NCI-H1092 (cell line): ENCODE measurements at regions not wholly inside any gene's neighbourhood (a gene's known extent, or its start where the extent isn't known, plus 50 kb on each side); places are given as distances from the start of the nearest gene placed in this dataset.
"Not testable (repeated sequence)": the region's sequence is repeated elsewhere in the genome, so short reads cannot be mapped to it uniquely, and the experiment has no call there.

ENCODE experiments used
- DNase-seq: peaks from one replicate; lab custom pipeline; 2025; lab: John Stamatoyannopoulos, UW

DNA sequence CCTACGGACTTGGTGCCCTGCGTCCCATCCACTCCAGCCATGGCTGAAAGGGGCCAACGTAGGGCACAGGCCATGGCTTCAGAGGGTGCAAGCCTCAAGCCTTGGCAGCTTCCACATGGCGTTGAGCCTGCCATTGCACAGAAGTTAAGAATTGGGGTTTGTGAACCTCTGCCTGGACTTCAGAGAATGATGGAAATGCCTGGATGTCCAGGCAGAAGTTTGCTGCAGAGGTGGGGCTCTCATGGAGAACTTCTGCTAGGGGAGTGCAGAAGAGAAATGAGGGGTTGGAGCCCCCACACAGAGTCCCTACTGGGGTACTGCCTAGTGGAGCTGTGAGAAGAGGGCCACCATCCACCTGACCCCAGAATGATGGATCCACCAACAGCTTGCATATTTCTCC, 462.9 kb upstream of the PCDH20 start:
- DNase-seq = not testable (repeated sequence)

DNA sequence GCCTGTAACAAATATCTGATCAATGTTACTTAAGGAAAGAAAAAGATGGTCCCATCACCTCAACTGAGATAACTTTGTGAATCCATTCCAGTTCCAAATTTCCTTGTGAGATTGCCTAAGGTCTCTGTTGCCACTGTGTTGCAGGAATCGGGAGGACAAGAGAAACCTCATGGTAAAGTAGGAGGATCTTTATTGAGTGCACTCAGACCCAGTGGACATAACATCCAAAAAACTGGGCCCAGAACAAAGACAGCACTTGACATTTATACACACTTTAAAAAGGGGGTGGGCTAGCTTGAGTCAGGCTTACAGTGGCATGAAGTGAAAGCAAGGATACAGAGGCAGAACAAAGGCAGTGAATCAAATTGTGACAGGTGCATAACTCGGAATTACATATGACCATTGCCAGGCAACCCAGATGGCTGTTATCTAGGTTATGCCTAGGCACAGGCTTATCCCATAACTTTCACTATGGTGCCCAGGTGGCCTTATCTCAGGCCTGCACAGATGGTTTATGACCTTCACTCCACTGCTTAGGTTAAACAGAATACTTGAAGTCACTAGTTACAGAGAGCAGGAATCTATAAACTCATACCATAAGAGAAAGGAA, 459.4 kb upstream of the PCDH20 start:
- DNase-seq = no peak

DNA sequence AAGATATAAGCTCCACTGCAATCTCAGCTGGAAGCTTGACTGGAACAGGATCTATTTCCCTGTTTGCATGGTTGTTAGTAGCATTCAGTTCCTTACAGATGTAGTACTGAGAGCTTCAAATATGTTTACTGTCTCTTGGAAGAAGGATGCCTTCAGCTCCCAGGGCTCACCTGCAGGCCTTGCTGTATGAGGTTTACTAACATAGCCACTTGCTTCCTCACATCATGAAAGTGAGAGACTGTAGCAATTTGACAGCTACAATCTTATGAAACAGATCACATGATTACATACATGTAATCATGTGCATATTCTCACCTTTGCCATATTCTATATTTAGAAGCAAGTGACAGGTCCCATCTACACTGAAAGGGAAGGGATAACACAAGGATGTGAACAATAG, 458.1 kb upstream of the PCDH20 start:
- no peak for DNase-seq

DNA sequence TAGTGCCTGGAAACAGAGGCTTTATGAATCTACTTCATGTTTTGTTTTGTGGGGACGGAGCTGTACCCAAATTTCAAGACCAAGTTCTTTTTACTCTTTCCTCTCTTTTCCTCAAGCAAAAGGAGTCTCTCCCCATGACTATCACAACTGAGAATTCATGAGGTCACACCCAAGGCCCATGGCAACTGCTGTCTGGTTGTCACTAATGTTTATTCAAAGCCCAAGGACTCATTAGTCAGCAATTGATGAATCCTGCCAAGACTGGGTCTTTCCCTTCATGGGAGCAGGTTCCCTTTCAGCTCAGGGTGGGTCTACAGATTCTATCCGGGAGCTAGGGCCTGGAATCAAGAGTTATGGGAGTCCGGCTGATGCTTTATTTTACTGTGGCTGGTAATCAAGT, 441.5 kb upstream of the PCDH20 start:
- DNase-seq = no peak

DNA sequence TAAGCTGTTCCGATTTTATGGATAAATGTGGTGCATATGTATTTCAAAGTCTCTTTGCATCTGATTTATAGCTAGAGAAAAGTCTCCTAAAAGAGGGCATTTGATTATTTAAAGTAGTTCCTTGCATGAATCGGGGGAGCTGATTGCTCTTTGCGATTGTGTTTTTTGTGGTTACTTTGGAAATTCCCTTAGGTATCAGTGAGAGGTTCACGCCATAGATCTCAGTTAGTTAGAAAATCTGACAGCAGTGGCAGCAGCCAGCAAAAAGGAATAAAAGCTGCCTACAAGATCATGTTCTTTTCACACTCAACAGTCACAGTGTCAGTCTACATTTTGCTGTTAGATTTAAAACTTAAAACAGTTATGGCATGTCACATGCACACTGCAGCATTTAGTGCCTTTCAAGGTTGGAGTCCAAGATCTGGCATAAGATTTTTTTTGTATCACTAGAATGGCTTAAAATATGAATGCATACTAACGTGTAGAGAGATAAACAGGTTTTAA, 436.5 kb upstream of the PCDH20 start:
- no peak for DNase-seq

DNA sequence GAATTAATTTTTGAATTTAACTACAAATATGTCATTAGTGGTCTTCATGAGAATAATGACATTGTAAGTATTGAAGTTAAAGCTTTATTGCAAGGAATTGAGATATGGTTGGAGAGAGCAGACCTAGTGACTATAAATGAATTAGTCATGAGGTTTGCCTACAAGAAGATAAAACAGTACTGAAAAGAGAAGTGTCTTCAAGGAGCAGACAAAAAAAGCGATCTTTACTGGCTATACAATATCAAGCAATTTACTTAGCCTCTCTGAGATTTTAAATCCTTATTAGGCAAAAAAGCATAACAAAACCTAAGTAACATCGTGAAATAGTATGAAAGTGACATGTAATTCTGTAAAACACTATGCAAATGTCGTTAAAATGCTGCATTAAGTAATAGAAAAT, 435.1 kb upstream of the PCDH20 start:
- no peak for DNase-seq

DNA sequence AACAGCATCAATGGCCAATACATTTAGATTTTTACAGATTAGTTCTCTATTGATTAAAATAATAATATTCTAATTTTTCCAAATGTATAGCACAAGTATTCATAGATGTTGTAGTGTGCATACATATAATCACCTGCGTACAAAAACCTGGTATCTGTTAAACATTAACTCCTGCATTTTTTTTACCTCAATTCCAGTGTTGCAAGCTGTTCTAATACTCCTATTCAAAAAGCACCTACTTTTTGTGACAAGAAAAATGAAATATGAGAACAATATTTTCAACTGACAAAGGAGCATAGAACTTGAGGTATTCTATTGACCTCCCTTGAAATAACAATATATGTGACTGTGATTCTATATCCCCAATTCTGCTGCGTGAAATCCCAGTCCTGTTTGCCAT, 422.9 kb upstream of the PCDH20 start:
- DNase-seq = no peak

DNA sequence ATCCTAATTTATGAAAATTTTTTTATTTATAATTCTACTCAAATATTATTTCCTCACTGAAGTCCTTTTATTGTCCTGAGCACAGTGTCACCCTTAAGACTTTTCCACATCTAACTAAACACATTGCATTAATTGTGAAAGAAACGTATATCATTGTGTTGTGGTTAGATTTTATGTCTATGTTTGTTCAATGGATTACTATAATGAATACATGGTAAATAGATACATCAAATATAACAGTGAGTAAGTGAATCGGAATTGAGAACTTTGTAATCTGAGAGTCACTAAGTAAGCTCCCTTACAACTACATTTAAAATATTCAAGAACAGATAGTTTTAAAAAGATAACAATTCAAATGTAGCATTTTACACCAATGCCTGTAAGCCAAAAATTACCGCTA, 417.6 kb upstream of the PCDH20 start:
- no peak for DNase-seq

DNA sequence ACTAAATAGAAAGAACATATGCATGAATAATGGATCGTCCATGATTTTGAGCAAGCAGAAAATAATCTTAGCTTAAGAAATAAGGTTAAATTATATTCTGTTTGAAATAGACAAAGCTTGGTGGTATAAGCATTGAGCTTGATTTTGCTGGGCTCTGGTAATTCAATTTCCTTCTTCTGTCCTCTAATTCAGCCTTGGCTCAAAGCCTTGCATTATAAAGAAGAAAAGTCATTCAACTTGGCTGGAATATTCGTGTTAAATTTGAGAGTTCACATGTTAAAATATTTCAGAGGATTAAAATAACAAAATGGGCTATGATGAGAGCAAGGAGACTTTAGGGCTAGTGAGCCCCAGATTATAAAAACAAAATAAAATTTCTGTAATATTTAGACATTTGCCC, 415.4 kb upstream of the PCDH20 start:
- DNase-seq = no peak

DNA sequence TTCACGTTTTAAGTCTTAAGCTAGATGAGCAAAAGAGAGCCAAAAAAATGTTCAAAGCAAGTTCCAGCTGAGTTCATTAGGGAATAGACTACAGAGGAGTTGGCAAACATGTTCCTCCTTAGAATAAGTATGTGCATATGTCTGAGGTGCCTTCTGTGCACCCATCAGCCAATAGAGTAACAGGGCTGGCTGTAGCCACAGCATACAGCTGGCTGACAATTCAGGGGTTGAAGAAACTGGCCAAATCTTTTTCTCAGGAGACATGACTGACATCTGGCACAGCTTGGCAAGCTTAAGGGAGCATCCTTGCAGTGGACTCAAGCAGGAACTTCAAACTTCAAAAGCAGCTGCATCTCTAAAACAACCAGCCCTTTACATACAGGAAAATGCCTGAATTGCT, 414.8 kb upstream of the PCDH20 start:
- no peak for DNase-seq

DNA sequence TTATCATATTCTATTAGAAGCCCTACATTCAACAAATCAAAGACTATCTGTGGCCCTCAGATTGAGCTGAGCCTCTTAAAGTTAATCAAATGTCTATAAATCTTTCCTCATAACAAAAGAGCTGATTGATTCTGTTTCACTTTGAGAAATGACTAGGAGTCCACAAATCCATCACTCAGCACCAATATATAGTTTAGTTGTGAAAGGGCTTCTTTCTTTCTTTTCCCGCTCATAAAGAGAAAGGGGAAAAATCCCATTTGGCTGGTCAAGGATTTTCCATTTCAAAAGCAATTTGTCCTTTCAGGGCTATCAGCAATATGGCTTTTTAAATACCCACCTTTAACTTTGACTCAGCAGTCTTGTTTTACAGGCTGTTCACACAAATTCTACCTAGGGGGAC, 408.5 kb upstream of the PCDH20 start:
- DNase-seq = no peak

DNA sequence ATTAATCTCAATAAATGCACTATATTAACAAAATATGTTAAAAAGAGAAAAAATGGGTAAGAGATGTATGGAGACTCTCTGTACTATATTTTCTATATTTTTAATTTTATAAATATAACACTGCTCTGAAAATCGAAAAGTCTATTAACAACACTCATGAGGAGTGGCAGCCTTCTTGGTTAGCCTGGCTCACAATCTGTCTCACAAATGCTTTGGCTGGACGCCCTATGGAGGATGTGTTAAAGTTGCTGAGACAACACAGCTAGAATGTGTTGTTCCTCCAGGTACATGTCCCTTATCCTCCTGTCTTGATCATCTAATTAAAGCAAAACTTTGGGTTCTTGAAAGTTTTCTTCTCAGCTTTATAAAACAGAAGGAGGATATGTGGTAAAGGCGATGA, 396.6 kb upstream of the PCDH20 start:
- DNase-seq = no peak

DNA sequence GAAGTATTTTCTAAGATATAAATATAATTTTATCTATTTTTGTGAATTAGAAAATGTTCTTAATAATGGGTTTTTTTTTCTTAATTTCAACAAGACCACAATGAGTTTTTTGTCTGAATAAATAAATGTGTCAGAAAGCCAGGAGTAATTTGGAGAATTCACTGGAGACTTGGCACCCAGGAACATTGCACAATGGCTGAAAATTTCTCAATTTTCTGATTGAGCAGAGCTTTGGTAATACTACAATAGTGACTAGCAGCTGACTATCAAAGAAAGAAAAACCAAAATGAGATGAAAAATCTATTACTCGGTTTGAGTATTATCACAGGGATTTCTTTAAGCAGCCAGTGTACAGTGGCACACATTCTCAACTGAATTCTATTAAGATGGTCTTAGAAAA, 394.4 kb upstream of the PCDH20 start:
- DNase-seq = no peak

DNA sequence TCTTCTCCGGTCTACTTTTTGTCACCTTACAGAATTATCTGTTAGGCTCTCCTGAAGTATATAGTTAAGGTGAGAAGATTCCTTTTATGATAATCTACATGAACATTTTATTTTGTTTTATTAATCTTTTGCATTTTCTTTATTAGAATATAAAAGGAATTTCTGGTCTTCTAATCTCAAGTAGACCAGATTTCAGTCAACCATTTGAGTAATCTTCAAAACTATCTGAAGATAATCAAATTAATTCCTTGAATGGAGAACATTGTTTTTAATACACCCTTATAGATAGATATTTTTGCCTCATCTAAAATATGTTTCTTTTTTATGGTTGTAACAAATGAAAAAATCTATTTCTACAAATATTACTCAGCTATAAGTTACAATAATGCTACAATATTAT, 381.7 kb upstream of the PCDH20 start:
- no peak for DNase-seq

DNA sequence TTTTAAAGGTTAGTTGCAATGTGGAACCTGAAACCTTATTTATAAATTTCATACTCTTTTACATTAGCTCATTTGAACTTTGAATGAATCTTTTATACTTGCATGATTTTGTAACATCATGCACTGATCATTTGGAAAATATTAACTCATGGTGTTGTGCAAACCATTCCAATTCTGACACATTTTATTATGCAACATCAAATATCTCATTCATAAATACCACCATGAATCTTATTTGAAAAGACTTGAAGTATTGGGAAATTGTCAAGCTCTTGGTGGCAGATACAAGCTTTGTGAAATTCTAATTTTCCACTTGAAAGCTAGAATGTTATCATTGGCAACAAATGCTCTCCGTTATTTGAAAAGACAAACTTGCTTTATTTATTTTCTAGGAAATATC, 379.9 kb upstream of the PCDH20 start:
- no peak for DNase-seq

DNA sequence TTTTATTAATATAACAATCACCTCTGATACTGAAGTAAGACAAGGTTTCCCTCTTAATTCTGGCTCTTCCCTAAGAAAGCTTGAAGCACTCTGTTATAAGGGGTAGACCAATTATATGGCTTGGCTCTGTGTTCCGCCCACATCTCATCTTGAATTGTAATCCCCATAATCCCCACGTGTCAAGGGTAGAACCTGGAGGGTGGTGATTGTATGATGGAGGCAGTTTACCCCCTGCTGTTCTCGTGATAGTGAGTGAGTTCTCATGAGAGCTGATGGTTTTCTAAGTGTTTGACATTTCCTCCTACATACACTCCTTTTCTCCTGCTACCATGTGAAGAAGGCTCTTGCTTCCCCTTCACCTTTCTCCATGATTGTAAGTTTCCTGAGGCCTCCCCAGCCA, 363.8 kb upstream of the PCDH20 start:
- DNase-seq = no peak

DNA sequence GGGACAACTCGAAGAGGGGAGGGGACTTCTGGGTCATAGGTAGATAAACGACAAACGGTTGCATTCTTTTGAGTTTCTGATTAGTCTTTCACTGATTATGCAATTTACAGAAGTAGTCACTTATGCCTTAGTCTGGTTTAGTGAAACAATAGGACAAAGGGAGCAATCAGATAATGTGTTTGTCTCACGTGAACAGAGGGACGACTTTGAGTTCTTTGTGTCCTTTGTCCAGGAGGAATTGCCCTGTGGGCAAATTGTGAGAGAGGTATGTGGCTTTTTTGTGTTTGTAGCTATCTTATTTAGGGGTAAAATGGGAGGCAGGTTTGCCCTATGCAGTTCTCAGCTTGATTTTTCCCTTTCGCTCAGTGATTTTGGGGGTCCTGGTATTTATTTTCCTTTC, 362.9 kb upstream of the PCDH20 start:
- DNase-seq = no peak

DNA sequence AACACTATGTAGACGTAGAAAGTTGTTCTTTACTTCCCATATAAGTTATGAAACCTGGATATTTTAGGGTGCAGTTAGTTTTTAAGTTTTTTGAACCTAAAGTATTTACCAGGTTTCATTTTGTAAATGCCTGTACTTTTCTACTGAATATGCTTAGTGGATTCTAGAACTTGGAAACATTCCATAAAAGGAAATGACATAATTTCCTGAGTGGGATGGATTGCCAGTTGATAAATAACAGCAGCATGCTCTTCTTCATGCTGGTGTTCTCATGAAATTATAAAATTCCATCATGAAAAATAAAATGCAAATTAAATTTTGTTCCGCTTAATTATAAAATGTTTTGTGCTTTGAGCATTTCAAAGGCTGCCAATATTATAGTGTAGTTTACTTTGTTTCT, 362.2 kb upstream of the PCDH20 start:
- no peak for DNase-seq

DNA sequence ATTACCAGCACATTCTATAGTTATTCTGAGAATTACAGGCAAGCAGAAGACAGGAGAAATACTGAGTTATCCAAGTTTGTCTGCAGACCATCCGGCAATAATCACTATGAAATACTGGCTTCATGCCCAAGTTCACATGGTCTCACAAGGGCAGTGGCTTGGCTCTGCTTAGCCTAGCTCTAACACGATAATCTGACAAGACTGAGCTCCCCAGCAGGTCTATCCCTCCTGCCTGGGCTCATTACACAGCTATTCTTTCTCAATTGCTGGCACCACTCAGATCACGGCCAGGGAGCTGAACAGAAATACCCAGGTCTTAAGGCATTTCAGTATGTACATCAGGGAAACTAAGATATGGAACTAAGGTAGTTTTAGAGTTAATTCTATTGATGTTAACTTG, 361.6 kb upstream of the PCDH20 start:
- DNase-seq = no peak

DNA sequence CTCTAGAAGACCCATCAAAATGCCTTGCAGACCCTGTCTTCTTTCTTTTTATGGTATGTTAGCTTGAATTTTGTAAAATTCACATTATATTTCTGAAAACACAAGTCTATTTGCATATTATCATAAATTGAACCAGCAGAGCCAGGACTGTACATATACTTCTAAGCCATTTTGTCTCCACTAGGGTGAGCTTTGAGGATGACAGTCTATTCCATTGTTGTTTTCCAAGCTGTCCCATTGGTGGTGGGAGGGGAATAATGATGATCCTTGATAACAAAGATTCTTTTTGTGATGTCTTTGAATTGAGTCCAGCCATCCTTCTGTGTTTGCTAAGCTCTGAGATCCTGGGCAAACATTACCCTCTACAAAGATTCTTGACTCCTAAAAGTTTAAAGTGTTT, 359.3 kb upstream of the PCDH20 start:
- DNase-seq = no peak

DNA sequence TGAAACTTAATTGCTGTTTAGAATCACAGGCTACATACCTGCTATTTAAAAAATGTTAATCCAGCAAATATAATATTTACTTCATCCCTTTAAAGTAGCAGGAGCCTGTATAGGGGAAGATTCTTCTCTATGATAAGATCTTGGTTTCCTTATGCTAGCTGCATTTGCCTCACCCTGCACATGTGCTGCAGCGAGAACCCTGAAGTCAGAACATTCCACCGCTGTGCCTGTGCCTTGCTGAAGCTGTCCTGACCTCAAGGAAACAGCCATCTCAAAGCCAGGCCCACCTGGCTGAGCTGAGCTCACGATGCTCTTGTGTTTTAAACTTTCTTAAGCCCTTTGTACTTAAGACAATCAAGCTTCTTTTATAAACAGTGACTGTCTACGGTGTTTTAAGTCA, 355.0 kb upstream of the PCDH20 start:
- DNase-seq = no peak

DNA sequence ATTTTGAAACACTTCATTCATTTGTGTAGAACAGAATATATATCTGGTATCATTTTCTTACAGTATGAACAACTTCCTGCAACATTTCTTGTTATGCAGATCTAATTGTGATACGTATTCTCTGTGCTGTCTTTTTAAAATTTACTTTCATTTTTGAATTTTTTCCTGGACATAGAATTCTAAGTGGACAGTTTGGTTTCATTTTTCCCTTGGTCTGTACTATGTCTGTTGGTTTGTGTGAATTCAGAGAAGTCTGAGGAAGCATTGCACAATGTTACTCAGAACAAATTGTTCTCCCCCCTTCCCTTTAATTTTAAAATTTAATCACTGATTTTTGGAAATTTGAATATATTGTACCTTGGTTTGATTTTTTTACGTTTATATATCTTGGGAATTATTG, 352.5 kb upstream of the PCDH20 start:
- no peak for DNase-seq

DNA sequence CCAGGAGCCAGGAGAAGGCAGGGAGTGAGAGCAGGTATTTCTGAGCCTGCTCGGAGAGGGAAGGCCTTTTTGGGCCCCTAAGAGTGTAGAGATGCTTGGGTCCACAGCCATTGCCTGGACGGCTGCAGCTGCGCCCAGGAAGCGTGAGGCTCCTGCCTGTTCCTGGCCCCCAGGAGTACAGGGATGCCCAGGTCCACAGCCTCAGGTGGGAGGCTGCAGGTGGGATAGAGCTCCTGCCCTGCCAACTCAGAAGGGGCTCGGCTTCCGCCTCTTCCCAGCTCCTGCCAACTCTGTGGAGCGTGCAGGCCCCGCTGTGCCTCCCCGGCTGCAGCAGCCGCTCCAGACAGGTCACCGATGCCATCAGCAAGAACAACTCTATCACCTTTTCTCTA, 351.0 kb upstream of the PCDH20 start:
- no peak for DNase-seq

DNA sequence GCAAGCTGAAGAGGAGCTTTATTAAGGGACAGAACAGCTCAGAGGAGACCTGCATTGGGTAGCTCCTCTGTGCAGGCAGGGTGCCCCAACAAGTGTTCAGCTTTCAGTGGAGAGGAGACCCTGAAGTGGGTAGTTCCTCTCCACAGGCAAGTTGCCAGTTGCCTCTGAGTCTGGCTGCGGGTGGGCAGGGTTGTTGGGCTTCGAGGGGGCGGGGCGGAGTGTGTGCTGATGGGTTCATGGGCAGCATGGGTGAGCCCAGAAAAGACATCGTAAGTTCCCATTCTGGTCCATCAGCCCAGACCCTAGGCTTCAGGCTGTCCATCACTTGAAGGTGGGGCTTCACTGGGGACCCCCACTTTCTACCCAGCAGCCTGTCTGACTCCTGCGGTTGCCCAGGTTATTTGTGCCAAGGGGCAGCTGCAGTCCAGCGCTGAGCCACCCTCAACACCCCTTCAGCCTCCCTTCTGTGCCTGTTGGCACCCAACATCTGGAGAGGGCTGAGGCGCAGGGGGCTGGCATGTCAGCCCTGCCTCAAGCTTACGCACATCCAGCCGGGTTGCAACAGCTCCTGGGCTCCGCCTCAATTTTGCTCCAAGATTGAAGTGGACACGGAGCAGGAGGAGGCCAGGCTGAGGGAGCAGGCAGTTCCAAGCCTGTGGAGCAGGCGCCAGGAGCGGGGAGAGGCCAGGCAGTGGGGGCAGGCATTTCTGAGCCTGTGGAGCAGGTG, 350.5 kb upstream of the PCDH20 start:
- DNase-seq = no peak
